Right lung (tissue), 2 donors: ENCODE measurements at regions not wholly inside any gene's neighbourhood (a gene's known extent, or its start where the extent isn't known, plus 50 kb on each side); places are given as distances from the start of the nearest gene placed in this dataset.
"Not testable (repeated sequence)": the region's sequence is repeated elsewhere in the genome, so short reads cannot be mapped to it uniquely, and the experiment has no call there.

Experiments used
- DNase-seq, 2 donors: peaks; one replicate each; pipeline ENCODE4 v3.0.0-alpha.2; 2013

- not testable (repeated sequence) for DNase-seq
Observed at GRCh38 chr3:156048483-156048882, 71.9 kb upstream of the KCNAB1 start.

DNA sequence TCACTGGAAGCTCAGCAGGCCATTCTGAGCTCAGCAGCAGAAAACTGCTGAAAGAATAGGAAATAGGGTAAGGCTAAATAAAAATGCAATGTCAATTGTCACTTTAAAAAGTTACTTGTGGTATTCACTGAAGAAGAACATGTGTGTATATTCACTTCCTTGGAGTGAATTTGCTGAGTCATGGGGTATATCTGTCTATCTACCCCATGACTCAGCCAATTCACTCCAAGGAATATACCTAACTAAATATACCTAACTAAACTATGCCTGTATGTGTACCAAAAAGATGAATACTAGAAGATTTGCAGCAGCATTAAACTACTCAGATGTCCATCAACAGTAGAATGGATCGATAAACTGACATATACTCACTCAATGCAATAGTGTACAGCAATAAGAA lies 69.5 kb upstream of the KCNAB1 start:
- no peak for DNase-seq

- no peak for DNase-seq
Observed at GRCh38 chr3:156051651-156052050, 68.7 kb upstream of the KCNAB1 start.

DNA sequence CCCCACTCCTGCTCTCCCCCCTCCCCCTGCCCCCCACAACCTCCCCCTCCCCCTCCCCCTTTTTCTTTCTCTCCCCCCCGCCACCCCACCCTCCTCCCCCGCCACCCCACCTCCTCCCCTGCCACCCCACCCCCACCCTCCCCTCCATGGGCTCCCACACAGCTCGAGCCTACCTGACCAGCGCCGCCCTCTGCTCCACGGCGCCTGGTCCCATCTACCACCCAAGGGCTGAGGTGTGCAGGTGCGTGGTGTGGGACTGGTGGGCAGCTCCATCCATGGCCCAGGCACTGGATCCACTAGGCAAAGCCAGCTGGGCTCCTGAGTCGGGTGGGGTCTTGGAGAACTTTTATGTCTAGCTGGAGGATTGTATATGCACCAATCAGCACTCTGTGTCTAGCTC lies 68.3 kb upstream of the KCNAB1 start:
- DNase-seq: no peak

DNA sequence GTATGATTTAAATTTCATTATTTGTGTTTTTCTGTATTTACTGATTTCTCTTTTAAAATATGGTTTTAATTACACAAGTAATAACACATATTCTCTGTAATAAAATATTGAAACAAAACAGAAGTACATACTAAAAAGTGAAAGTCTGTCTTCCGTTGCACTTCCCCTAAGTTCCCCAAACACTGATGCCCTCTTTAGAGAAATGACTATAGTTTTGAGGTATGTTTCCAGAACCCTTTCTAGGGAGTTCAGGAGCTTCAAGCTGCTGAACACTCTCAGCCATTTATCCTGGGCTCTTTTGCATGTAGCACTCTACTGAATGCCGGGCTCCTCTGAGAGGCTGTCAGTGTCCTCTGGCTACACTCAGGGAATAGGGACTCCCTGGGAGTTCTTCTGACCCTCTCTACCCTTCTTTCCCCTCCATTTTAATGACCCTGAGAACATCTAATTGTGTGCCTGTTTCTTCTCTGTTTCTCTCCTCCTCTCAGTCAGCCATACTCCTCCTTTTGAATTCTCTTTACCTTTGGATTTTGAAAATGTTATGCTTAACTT lies 60.4 kb upstream of the KCNAB1 start:
- DNase-seq: no peak

DNA sequence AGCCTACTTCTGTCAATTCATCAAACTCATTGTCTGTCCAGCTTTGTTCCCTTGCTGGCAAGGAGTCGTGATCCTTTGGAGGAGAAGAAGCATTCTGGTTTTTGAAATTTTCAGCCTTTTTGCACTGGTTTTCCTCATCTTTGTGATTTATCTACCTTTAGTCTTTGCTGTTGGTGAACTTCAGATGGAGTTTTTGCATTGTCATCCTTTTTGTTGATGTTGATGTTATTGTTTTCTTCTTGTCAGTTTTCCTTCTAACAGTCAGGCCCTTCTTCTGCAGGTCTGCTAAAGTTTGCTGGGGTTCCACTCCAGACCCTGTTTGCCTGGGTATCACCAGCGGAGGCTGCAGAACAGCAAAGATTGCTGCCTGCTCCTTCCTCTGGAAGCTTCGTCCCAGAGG lies 52.2 kb upstream of the KCNAB1 start:
- not testable (repeated sequence) for DNase-seq

GRCh38 chr3:156070028-156070427 lies 50.4 kb upstream of the KCNAB1 start:
- DNase-seq: no peak
